BE2C (cell line): ENCODE measurements at regions not wholly inside any gene's neighbourhood (a gene's known extent, or its start where the extent isn't known, plus 50 kb on each side); places are given as distances from the start of the nearest gene placed in this dataset.

Source experiments
- DNase-seq: peaks from one replicate; pipeline ENCODE4 v3.0.0-alpha.2; 2020
- H3K27me3 ChIP-seq: fragments of 250-450 bp; sonication (Bioruptor Pico); 2 replicates; pipeline ENCODE4 v1.5.1; 2020; ENCODE audit warnings: mild to moderate bottlenecking
- H3K36me3 ChIP-seq: fragments of 250-450 bp; sonication (Bioruptor Pico); 2 replicates; pipeline ENCODE4 v1.5.1; 2020; ENCODE audit warnings: mild to moderate bottlenecking
- H3K4me1 ChIP-seq: fragments of 250-450 bp; sonication (Bioruptor Pico); 2 replicates; pipeline ENCODE4 v1.5.1; 2020
- H3K4me3 ChIP-seq: 2 replicates; pipeline ENCODE4 v1.5.1; 2011; ENCODE audit warnings: low read depth, low read length
- H3K9me3 ChIP-seq: fragments of 250-450 bp; sonication (Bioruptor Pico); 2 replicates; pipeline ENCODE4 v1.5.1; 2020
- CTCF ChIP-seq: IDR thresholded peaks from 2 replicates; pipeline ENCODE4 v1.5.1; 2012; ENCODE audit warnings: mild to moderate bottlenecking, low read depth, low read length

- Histone ChIP-seq H3K27me3 (no peaks in the 10 kb centered on the region), H3K9me3 (no peaks in the 10 kb centered on the region)
- TF ChIP-seq CTCF, result no peak
These were observed 198.4 kb downstream of the RPS12 start for GRCh38 chr6:133012774-133013173.

GRCh38 chr6:133016631-133017030, 202.3 kb downstream of the RPS12 start:
- DNase-seq, result no peak
- no peak for TF ChIP-seq CTCF
- no peak overlapping the region for H3K4me3 ChIP-seq
- no peaks in the 10 kb centered on the region for H3K36me3 ChIP-seq
- H3K27me3 ChIP-seq, result no peaks in the 10 kb centered on the region
- no peaks in the 10 kb centered on the region for H3K9me3 ChIP-seq
- no peaks in the 10 kb centered on the region; the same call in 1 of the 2 replicates for H3K4me1 ChIP-seq

More at GRCh38 chr6:133012774-133013173, 198.4 kb downstream of the RPS12 start:
- Histone ChIP-seq H3K4me3 (no peak overlapping the region), H3K4me1 (no peaks in the 10 kb centered on the region; the same call in 1 of the 2 replicates), H3K36me3 (no peaks in the 10 kb centered on the region)
- DNase-seq, result no peak

GRCh38 chr6:133017581-133017980, 203.2 kb downstream of the RPS12 start:
- TF ChIP-seq CTCF, result no peak
- H3K27me3 ChIP-seq, result no peaks in the 10 kb centered on the region
- no peak for DNase-seq
- H3K9me3 ChIP-seq, result no peaks in the 10 kb centered on the region
- H3K4me3 ChIP-seq, result no peak overlapping the region
- H3K4me1 ChIP-seq, result no peaks in the 10 kb centered on the region; the same call in 1 of the 2 replicates
- H3K36me3 ChIP-seq, result no peaks in the 10 kb centered on the region

DNA sequence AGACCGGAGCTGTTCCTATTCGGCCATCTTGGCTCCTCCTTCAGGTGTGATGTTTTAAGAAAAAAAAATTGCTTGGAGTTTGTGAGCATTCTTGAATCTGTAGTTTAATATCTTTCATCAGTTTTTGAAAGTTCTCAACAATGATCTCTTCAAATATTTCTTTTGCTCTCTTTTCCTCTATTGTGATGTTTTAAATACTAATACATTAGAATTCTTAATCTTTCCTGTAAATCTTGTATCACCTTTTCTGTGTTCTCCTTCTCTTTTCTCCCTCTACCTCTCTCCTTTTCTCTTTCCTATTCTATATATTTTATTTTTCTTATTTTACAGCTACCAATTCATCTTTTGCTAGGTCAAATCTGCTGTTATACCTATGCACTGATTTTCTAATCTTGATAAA, 212.3 kb downstream of the RPS12 start:
- H3K9me3 ChIP-seq, result no peaks in the 10 kb centered on the region
- no peaks in the 10 kb centered on the region for H3K36me3 ChIP-seq
- no peak overlapping the region for H3K4me3 ChIP-seq
- TF ChIP-seq CTCF, result no peak
- no peaks in the 10 kb centered on the region for H3K27me3 ChIP-seq
- no peaks in the 10 kb centered on the region for H3K4me1 ChIP-seq
- no peak for DNase-seq

- H3K36me3 ChIP-seq, result no peaks in the 10 kb centered on the region
- no peak for DNase-seq
- TF ChIP-seq CTCF, result no peak
- no peak overlapping the region for H3K4me3 ChIP-seq
- H3K4me1 ChIP-seq, result 0 out of 2 replicates have a peak, but pooled peaks cover 3% of the 10 kb centered on the region
- no peaks in the 10 kb centered on the region for H3K27me3 ChIP-seq
- no peaks in the 10 kb centered on the region for H3K9me3 ChIP-seq
These were observed 207.9 kb upstream of the EYA4 start for GRCh38 chr6:133033263-133033662.

DNA sequence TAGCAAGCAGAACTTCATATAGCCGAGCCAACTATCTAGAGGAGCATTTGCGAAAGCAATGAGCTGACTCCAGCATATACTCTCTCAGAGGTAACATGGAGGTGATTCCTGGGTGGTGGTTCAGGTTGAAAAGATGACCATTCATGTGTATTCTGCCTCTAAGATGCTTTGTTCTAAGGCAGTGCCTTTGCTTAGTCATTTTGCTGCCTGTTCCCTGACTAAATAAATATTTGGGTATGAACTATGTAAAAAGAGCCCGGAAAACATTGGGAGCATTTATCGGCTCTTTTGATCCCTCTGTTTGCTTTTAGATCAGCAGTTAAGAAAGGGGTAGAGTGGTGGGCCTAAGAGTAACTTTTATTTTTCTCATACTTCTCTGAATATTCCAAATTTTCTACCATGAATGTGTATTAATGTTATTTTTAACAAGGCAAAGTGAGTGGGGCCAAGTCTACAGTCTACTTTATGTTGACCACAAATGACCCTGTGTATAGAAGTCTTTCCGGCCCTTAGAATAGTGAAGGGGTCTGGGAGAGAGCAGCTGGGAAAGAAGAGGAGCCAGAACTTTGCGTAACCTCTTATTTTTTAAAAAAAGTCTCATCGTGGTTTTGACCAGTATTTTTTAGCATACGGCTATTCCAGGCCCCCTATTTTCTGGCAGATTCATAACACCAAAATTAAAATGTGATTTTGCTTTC, 206.5 kb upstream of the EYA4 start:
- DNase-seq, result no peak
- Histone ChIP-seq H3K4me1 (peaks cover 3% of the 10 kb centered on the region; the same call in 1 of the 2 replicates), H3K9me3 (no peaks in the 10 kb centered on the region), H3K4me3 (no peak overlapping the region), H3K27me3 (no peaks in the 10 kb centered on the region), H3K36me3 (no peaks in the 10 kb centered on the region)
- TF ChIP-seq CTCF, result no peak
